Subcutaneous abdominal adipose tissue (tissue), 5 donors: ENCODE measurements at regions not wholly inside any gene's neighbourhood (a gene's known extent, or its start where the extent isn't known, plus 50 kb on each side); places are given as distances from the start of the nearest gene placed in this dataset.
"Not testable (repeated sequence)": the region's sequence is repeated elsewhere in the genome, so short reads cannot be mapped to it uniquely, and the experiment has no call there.

Experiments used
- H3K27ac ChIP-seq: one replicate; pipeline ENCODE4 v1.7.0; 2013; ENCODE audit warnings: low read depth, mild to moderate bottlenecking, inconsistent platforms, low read length, moderate library complexity
- H3K27me3 ChIP-seq, 5 donors: one replicate each; pipeline ENCODE4 v1.7.0; 2013; ENCODE audit warnings: low read length in 5 of 5, inconsistent platforms in 1 of 5; ENCODE audit not compliant: control insufficient read depth in 5 of 5, insufficient read depth in 4 of 5
- H3K36me3 ChIP-seq, 5 donors: one replicate each; pipeline ENCODE4 v1.7.0; 2013; ENCODE audit warnings: low read length in 5 of 5; ENCODE audit not compliant: control insufficient read depth in 5 of 5, insufficient read depth in 5 of 5
- H3K4me1 ChIP-seq, 5 donors: one replicate each; pipeline ENCODE4 v1.7.0; 2013; ENCODE audit warnings: low read length in 5 of 5, mild to moderate bottlenecking in 3 of 5, moderate library complexity in 1 of 5; ENCODE audit not compliant: control insufficient read depth in 5 of 5, insufficient read depth in 5 of 5
- H3K4me3 ChIP-seq, 5 donors: one replicate each; pipeline ENCODE4 v1.7.0; 2013; ENCODE audit warnings: low read length in 5 of 5, low read depth in 1 of 5
- H3K9ac ChIP-seq, 5 donors: one replicate each; pipeline ENCODE4 v1.7.0; 2013; ENCODE audit warnings: low read length in 5 of 5, mild to moderate bottlenecking in 4 of 5, moderate library complexity in 3 of 5
- H3K9me3 ChIP-seq, 5 donors: one replicate each; pipeline ENCODE4 v1.7.0; 2013; ENCODE audit warnings: low read length in 5 of 5; ENCODE audit not compliant: control insufficient read depth in 5 of 5
- donor health status: healthy.
- donor health status: healthy.
- donor health status: healthy.
- donor health status: healthy.
- donor health status: healthy.

DNA sequence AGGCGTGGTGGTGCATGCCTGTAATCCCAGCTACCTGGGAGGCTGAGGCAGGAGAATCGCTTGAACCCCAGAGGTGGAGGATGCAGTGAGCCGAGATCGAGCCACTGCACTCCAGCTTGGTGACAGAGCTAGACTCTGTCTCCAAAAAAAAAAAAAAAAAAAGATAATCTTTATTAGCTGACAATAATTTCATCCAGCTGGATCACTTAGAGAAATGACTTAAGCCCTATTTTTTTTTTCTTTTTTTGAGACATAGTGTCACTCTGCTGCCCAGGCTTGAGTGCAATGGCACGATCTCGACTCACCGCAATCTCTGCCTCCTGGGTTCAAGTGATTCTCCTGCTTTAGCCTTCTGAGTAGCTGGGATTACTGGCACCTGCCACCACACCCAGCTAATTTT, 51.6 kb upstream of the MAP4K4 start:
- not testable (repeated sequence) for H3K36me3 ChIP-seq, H3K27ac ChIP-seq, H3K27me3 ChIP-seq, H3K9me3 ChIP-seq, H3K4me1 ChIP-seq, H3K4me3 ChIP-seq, H3K9ac ChIP-seq

DNA sequence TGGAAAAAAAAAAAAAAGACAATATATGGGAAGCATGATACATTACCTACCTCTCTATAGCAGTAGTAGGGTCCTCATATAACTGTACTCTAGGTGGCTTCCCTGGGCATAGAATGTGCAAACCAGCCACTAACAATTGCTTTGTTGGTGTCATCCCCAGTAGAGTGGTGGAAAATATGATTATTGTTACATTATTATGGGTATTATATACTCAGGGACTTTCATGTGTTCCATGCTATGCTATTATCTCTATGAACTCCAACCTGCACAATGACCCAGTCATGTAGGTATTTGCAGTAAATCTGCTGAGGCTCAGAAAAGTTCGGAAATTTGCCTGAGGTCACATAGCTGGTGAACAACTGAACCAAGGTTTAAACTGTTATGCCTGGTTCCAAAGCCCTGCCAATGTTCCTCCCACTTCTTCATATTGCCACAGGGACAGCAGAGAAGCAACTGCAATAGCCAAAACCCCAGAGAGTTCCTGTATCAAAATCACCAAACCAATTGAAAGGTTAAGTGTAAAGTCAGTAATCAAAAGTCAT, 52.6 kb upstream of the MAP4K4 start:
- H3K4me3 ChIP-seq: no peak overlapping the region
- H3K27ac ChIP-seq: no peak overlapping the region
- H3K4me1 ChIP-seq: no peaks in the 10 kb centered on the region
- no peaks in the 10 kb centered on the region for H3K9me3 ChIP-seq
- H3K9ac ChIP-seq: no peak overlapping the region
- H3K27me3 ChIP-seq: no peaks in the 10 kb centered on the region
- no peaks in the 10 kb centered on the region for H3K36me3 ChIP-seq

DNA sequence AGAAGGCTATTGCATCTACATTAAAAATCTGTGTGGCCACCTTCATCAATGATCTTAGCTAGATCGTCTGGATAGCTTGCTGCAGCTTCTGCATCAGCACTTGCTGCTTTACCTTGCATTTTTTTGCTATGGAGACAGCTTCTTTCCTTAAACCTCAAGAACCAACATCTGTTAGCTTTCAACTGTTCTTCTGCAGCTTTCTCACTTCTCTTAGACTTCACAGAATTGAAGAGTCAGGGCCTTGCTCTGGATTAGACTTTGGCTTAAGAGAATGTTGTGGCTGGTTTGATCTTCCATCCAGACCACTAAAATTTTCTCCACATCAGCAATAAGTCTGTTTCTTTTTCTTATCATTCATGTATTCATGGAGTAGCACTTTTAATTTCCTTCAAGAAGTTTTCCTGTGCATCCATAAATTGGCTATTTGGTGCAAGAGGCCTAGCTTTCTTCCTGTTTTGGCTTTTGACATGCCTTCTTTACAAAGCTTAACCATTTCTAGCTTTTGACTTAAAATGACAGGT, 54.4 kb upstream of the MAP4K4 start:
- Histone ChIP-seq H3K9me3 (no peaks in the 10 kb centered on the region), H3K27me3 (no peaks in the 10 kb centered on the region), H3K4me1 (peaks cover 7 to 15% (median 13%) of the 10 kb centered on the region in 5 donors), H3K9ac (no peak overlapping the region), H3K36me3 (no peaks in the 10 kb centered on the region), H3K27ac (no peak overlapping the region), H3K4me3 (no peak overlapping the region)

DNA sequence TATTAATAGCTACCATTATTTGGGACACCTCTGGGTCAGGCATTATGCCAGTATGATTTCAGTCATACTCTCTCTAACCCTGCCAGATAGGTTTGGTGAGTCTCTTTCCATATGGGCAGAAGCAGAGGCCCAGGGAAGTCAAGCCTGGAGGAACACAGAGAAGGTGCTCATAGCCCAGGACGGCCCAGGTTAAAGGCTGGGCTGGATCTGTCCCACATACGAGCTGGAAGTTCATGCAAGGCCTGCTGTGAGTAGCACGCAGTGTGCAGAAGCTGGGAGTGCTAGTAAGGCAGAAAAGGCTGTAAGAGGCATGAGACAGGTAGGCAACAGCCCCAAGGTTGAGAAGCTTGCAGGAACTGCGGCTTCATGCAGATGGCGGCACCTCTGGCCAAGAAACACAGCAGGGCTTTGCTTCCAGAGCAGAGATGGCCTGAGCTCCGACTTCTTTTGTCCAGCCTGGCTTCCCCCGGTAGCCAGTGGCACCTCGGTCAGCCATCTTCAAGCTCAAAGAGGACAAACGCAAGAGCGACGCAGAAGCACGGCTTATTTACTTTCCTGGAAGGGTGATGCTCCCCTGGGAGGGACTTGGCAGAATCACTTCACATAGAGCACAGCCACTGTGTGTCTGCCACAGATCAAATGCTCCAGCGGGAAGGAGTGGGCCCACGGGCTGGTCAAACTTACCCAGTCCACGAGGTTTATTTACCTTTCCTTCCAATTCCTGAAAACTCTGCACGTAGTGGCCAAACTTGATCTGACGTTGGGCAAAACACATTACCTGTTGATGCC, 58.5 kb upstream of the MAP4K4 start:
- peaks cover 9 to 22% (median 20%) of the 10 kb centered on the region in 5 donors for H3K4me1 ChIP-seq
- H3K36me3 ChIP-seq: no peaks in the 10 kb centered on the region
- no peaks in the 10 kb centered on the region for H3K27me3 ChIP-seq
- H3K9ac ChIP-seq: peak overlapping the region in 1 of 5 donors; percentile 4
- H3K9me3 ChIP-seq: no peaks in the 10 kb centered on the region
- peak overlapping the region; percentile 48 for H3K27ac ChIP-seq
- H3K4me3 ChIP-seq: peak overlapping the region in 2 of 5 donors; percentile 29 to 31

DNA sequence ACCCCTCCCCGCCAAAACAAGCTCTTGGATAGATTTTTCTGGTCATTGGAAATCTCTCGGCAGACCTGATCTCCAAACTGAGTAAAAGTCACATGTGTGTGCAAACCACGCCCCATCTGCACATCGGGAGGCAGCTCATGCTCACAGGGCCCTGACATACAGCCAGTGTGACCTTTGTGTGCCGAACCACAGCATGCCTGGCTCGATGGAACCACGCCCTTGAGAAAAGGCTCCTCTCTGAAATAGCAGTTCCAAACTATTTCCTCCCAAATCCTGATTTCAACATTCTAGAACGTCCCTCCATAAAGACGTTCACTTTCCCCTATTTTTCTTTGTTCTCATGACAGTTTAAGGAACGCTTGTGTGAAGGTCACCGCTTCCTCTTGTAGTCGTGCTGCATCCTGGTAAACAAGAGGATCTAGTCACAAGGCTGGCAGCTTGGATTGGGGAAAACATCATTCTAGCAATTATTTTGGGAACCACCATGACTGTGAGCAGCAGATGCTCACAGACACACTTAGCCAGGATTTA, 59.3 kb upstream of the MAP4K4 start:
- Histone ChIP-seq H3K27ac (peak overlapping the region; percentile 62), H3K9ac (peak overlapping the region in 1 of 5 donors; percentile 4), H3K36me3 (no peaks in the 10 kb centered on the region)

DNA sequence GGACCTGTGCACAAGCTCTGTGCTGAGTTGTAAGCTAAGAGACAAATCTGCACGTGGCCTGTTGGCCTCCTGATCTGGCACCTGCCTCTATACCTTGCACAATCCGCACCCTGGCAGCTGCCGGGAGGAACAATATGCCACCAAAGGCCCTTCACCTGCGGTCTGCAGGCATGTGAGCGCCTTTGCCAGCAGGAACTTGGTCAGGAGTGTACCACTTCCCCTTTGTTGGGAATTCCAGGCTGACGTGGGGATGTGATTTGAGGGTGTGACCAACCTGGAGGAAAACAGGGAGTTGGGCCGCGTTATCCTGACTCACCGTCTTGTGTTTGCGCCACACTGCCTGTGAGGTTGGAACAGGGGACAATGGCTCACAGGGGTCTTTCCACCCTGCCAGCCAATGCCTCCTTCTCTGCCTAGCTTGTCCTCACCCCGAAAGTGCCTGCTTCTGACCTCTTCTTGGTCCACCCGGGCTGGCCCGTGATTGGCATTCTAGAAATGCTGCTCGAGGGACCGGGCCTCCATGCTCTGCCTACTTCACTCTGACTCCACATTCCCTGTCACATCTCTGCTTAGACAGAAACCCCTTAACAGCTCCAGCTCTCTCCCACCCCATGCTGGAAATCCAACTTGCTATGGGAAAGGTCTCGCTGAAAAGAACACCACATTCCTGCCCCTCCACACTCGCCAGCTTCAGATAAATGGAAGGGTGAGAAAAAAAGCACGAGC, 67.1 kb upstream of the MAP4K4 start:
- H3K9me3 ChIP-seq: no peaks in the 10 kb centered on the region

More for the DNA sequence above, 59.3 kb upstream of the MAP4K4 start:
- Histone ChIP-seq H3K9me3 (no peaks in the 10 kb centered on the region), H3K4me3 (peak overlapping the region in 1 of 5 donors; percentile 33), H3K27me3 (no peaks in the 10 kb centered on the region), H3K4me1 (peaks cover 9 to 22% (median 20%) of the 10 kb centered on the region in 5 donors)

DNA sequence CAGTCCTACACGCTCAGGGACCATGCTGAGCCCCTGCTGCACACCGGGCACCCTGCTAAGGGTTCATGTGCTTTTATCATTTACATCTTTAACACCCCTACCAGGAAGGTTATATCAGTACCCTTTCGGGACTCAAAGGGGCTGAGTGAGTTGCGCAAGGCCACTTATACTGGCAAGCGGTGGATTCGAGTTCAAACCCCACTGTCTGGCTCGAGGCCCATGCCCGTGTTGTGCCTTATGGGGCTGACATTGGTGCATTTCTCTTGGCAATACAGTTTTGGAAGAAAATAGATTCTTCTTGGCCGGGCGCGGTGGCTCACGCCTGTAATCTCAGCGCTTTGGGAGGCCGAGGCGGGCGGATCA, 69.5 kb upstream of the MAP4K4 start:
- Histone ChIP-seq H3K4me1 (peaks cover 0 to 6% (median 3%) of the 10 kb centered on the region in 5 donors), H3K27ac (no peak overlapping the region), H3K9ac (no peak overlapping the region), H3K9me3 (no peaks in the 10 kb centered on the region), H3K27me3 (peaks cover 0 to 3% (median 0%) of the 10 kb centered on the region in 5 donors), H3K4me3 (no peak overlapping the region), H3K36me3 (no peaks in the 10 kb centered on the region)

More for the DNA sequence above, 67.1 kb upstream of the MAP4K4 start:
- peaks cover 0 to 3% (median 0%) of the 10 kb centered on the region in 5 donors for H3K27me3 ChIP-seq
- H3K4me3 ChIP-seq: no peak overlapping the region
- peaks cover 0 to 3% (median 2%) of the 10 kb centered on the region in 5 donors for H3K4me1 ChIP-seq
- H3K9ac ChIP-seq: no peak overlapping the region
- no peak overlapping the region for H3K27ac ChIP-seq
- H3K36me3 ChIP-seq: no peaks in the 10 kb centered on the region

DNA sequence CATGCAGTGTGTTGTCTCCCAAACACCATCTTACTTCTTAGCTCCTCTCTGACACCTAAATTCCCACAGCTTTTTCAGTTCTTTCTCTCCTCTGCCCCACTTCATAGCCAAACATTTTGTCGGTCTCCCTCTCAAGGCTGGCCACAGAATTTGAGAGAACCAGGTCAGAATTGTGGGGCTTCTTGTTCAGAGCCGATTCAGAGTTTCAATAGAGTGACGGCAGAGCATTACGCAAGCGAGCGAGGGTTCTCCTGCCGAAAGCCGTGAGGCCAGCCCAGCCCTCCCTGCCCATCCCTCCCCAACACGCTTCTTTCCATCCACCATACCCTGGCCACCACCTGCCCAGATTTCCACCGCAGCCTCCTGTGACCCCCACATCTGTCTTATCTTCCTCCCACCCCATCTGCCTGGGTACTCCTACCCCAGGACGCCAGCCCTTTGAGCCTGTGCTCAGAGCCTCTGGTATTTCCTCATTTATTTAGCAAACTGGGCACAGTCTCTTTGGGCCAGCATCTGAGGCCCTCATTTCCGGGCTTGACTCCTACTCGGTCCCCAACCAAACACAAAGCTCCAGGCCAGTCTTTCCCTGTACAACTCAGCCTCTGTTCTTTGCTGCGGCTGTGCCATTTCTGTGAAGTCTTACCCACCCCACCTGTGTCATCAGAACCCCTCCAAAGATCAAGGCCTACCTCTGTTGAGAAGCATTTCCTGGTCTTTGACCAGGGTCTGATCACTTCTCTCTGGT, 70.0 kb upstream of the MAP4K4 start:
- Histone ChIP-seq H3K9me3 (no peaks in the 10 kb centered on the region), H3K36me3 (no peaks in the 10 kb centered on the region), H3K4me1 (peaks cover 0 to 11% (median 5%) of the 10 kb centered on the region in 5 donors), H3K4me3 (no peak overlapping the region), H3K27ac (no peak overlapping the region), H3K27me3 (peaks cover 0 to 3% (median 0%) of the 10 kb centered on the region in 5 donors), H3K9ac (no peak overlapping the region)

DNA sequence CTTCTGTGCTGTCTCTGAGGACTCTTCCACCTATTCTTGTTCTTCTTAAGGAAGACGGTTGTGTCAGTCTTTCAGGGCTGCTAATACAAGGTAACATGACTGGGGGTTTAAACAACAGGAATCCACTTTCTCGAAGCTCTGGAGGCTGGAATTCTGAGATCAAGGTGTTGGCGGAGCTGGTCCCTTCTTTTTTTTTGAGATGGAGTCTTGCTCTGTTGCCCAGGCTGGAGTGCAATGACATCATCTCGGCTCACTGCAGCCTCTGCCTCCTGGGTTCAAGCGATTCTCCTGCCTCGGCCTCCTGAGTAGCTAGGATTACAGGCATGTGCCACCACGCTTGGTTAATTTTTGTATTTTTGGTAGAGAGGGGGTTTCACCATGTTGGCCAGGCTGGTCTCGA, 71.7 kb upstream of the MAP4K4 start:
- not testable (repeated sequence) for H3K9ac ChIP-seq, H3K4me3 ChIP-seq, H3K27me3 ChIP-seq, H3K36me3 ChIP-seq, H3K9me3 ChIP-seq, H3K27ac ChIP-seq
- H3K4me1 ChIP-seq: peaks cover 0 to 12% (median 5%) of the 10 kb centered on the region in 5 donors
